ENCODE measurements at regions not wholly inside any gene's neighbourhood (a gene's known extent, or its start where the extent isn't known, plus 50 kb on each side); places are given as distances from the start of the nearest gene placed in this dataset.

DNA sequence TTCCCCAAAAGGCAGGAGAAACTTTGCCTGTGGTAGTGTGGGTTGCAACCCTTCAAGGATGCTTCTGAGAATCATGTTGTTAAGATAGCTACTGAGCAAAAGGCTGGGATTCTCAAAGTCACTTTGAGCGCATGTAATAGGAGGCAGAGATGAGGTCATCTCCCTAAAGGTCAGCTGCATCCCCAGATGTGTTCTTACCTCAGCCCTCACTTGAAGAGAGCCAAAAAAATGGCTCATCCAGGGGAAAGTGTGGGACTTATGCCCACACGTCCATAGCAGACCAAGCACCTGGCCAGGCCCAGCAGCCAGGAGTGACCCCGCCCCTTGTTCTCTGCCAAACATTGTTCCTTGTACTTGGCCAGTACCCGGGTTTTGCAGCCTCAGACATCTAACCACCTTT lies 187.0 kb upstream of the BMP2 start:
- TF ChIP-seq EGR1 (IDR thresholded peaks at IDR 0.05; ENCODE audit: borderline replicate concordance in 1 of 2, low read depth in 2 of 2, low read length in 2 of 2) = no peak
- TF ChIP-seq, protein P1, sequence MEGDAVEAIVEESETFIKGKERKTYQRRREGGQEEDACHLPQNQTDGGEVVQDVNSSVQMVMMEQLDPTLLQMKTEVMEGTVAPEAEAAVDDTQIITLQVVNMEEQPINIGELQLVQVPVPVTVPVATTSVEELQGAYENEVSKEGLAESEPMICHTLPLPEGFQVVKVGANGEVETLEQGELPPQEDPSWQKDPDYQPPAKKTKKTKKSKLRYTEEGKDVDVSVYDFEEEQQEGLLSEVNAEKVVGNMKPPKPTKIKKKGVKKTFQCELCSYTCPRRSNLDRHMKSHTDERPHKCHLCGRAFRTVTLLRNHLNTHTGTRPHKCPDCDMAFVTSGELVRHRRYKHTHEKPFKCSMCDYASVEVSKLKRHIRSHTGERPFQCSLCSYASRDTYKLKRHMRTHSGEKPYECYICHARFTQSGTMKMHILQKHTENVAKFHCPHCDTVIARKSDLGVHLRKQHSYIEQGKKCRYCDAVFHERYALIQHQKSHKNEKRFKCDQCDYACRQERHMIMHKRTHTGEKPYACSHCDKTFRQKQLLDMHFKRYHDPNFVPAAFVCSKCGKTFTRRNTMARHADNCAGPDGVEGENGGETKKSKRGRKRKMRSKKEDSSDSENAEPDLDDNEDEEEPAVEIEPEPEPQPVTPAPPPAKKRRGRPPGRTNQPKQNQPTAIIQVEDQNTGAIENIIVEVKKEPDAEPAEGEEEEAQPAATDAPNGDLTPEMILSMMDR (IDR thresholded peaks at IDR 0.05 in 2 of 3, conservative IDR thresholded peaks at IDR 0.05 in 1 of 3; ENCODE audit: control insufficient read depth in 2 of 3, extremely low read depth in 1 of 3, insufficient read depth in 1 of 3, low read depth in 3 of 3, low read length in 3 of 3) = no peak
- TF ChIP-seq CHD2 (IDR thresholded peaks at IDR 0.05; ENCODE audit: borderline replicate concordance, low read depth, low read length) = no peak
- no peak for TF ChIP-seq TBL1XR1 (IDR thresholded peaks at IDR 0.05; ENCODE audit: low read depth, low read length)
- TF ChIP-seq, protein P2, sequence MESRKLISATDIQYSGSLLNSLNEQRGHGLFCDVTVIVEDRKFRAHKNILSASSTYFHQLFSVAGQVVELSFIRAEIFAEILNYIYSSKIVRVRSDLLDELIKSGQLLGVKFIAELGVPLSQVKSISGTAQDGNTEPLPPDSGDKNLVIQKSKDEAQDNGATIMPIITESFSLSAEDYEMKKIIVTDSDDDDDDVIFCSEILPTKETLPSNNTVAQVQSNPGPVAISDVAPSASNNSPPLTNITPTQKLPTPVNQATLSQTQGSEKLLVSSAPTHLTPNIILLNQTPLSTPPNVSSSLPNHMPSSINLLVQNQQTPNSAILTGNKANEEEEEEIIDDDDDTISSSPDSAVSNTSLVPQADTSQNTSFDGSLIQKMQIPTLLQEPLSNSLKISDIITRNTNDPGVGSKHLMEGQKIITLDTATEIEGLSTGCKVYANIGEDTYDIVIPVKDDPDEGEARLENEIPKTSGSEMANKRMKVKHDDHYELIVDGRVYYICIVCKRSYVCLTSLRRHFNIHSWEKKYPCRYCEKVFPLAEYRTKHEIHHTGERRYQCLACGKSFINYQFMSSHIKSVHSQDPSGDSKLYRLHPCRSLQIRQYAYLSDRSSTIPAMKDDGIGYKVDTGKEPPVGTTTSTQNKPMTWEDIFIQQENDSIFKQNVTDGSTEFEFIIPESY (IDR thresholded peaks at IDR 0.05) = no peak
- TF ChIP-seq POLR2AphosphoS5 (IDR thresholded peaks at IDR 0.05; ENCODE audit: low read length) = no peak
- no peak for TF ChIP-seq IKZF1 (conservative IDR thresholded peaks at IDR 0.05)
- no peak for TF ChIP-seq SPI1 (IDR thresholded peaks at IDR 0.05; ENCODE audit: borderline replicate concordance, insufficient read depth, low read depth, low read length)

Data from GM12878 (cell line).